MM.1S (cell line): ENCODE measurements at regions not wholly inside any gene's neighbourhood (a gene's known extent, or its start where the extent isn't known, plus 50 kb on each side); places are given as distances from the start of the nearest gene placed in this dataset.

ENCODE experiments used
- DNase-seq: peaks from one replicate; pipeline ENCODE4 v3.0.0-alpha.2; 2015
- H2AFZ ChIP-seq: fragments of 300-600 bp; sonication (generic); 2 replicates; pipeline ENCODE4 v1.6.0; 2016; ENCODE audit warnings: antibody characterized with exemption, low read length
- H3F3A ChIP-seq: fragments of 300-600 bp; sonication (generic); 2 replicates; pipeline ENCODE4 v1.6.1; 2016; ENCODE audit warnings: mild to moderate bottlenecking, antibody characterized with exemption, low read length, moderate library complexity, mixed read lengths; ENCODE audit not compliant: insufficient read depth
- H3K27ac ChIP-seq: fragments of 300-600 bp; sonication (generic); 2 replicates; pipeline ENCODE4 v1.5.1; 2016; ENCODE audit warnings: mild to moderate bottlenecking, low read length
- H3K27me3 ChIP-seq: fragments of 300-600 bp; sonication (generic); replicated peaks from 2 replicates; pipeline ENCODE4 v1.6.0; 2016; ENCODE audit warnings: low read length; ENCODE audit not compliant: insufficient read depth
- H3K36me3 ChIP-seq: fragments of 300-600 bp; sonication (generic); replicated peaks from 2 replicates; pipeline ENCODE4 v1.6.1; 2016; ENCODE audit warnings: mild to moderate bottlenecking, low read length, mixed read lengths; ENCODE audit not compliant: insufficient read depth
- H3K4me1 ChIP-seq: fragments of 300-600 bp; sonication (generic); 2 replicates; pipeline ENCODE4 v1.6.1; 2016; ENCODE audit warnings: low read length, mixed read lengths
- H3K4me2 ChIP-seq: fragments of 300-600 bp; sonication (generic); 2 replicates; pipeline ENCODE4 v1.6.0; 2016; ENCODE audit warnings: low read depth, low read length
- H3K4me3 ChIP-seq: fragments of 300-600 bp; sonication (generic); 2 replicates; pipeline ENCODE4 v1.5.1; 2016; ENCODE audit warnings: low read length, mixed read lengths
- H3K79me2 ChIP-seq: fragments of 300-600 bp; sonication (generic); 2 replicates; pipeline ENCODE4 v1.6.1; 2016; ENCODE audit warnings: mixed run types, low read length, mixed read lengths
- H3K9ac ChIP-seq: fragments of 300-600 bp; sonication (generic); 2 replicates; pipeline ENCODE4 v1.6.1; 2016; ENCODE audit warnings: low read length, mixed read lengths
- H3K9me2 ChIP-seq: fragments of 300-600 bp; sonication (generic); replicated peaks from 2 replicates; pipeline ENCODE4 v1.6.1; 2016; ENCODE audit warnings: mild to moderate bottlenecking, low read length, mixed read lengths; ENCODE audit not compliant: insufficient read depth
- H3K9me3 ChIP-seq: fragments of 300-600 bp; sonication (generic); replicated peaks from 2 replicates; pipeline ENCODE4 v1.6.1; 2016; ENCODE audit warnings: mild to moderate bottlenecking, low read length, mixed read lengths; ENCODE audit not compliant: insufficient read depth
- H4K20me1 ChIP-seq: fragments of 300-600 bp; sonication (generic); 2 replicates; pipeline ENCODE4 v1.6.1; 2016; ENCODE audit warnings: mild to moderate bottlenecking, low read length, moderate library complexity, mixed read lengths; ENCODE audit not compliant: insufficient read depth
- CTCF ChIP-seq: fragments of 300-600 bp; sonication (generic); IDR thresholded peaks from 2 replicates; pipeline ENCODE4 v1.5.1; 2016; ENCODE audit warnings: antibody characterized with exemption, low read length, mixed read lengths
- EZH2 ChIP-seq: fragments of 300-600 bp; sonication (generic); optimal IDR thresholded peaks from 2 replicates; pipeline ENCODE3; 2017; ENCODE audit warnings: low read depth, mild to moderate bottlenecking, antibody characterized with exemption, low read length, mixed read lengths
- EZH2phosphoT487 ChIP-seq: fragments of 300-600 bp; sonication (generic); IDR thresholded peaks from 2 replicates; pipeline ENCODE4 v1.6.1; 2018; ENCODE audit warnings: antibody characterized with exemption, low read length

DNA sequence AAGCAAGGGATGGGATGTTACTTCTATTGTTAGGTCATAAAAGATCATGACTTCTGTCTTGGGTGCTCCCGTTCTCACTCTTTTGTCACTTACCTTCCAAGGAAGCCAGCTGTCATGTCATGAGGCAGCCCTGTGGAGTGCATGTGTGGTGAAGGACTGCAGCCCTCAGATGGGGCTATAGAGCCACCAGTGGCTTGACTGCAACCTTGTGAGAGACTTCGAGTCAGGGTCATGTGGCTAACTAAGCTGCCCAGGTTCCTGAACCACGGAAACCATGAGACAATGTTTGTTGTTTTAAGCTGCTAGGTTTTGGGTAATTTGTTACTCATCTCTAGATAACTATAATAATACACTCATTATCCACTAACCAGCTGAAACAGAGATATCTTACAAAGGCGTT is 477.1 kb downstream of the BTBD3 start:
- H3K4me3 ChIP-seq, result no peak overlapping the region
- no peaks in the 10 kb centered on the region for H3K9me2 ChIP-seq
- no peaks in the 10 kb centered on the region for H3F3A ChIP-seq
- peaks cover 1% of the 10 kb centered on the region; the same call in 1 of the 2 replicates for H3K4me1 ChIP-seq
- no peak overlapping the region for H2AFZ ChIP-seq
- H3K9me3 ChIP-seq, result no peaks in the 10 kb centered on the region
- H4K20me1 ChIP-seq, result no peaks in the 10 kb centered on the region
- no peak overlapping the region for H3K27ac ChIP-seq
- TF ChIP-seq CTCF (peak; percentile 39), EZH2 (no peak)
- no peaks in the 10 kb centered on the region for H3K79me2 ChIP-seq
- H3K27me3 ChIP-seq, result no peaks in the 10 kb centered on the region
- no peak overlapping the region for H3K4me2 ChIP-seq
- H3K36me3 ChIP-seq, result no peaks in the 10 kb centered on the region
- H3K9ac ChIP-seq, result no peak overlapping the region
- DNase-seq, result peak; percentile 28

GRCh38 chr20:12395353-12395752 is 477.7 kb downstream of the BTBD3 start:
- H3K4me3 ChIP-seq, result no peak overlapping the region

DNA sequence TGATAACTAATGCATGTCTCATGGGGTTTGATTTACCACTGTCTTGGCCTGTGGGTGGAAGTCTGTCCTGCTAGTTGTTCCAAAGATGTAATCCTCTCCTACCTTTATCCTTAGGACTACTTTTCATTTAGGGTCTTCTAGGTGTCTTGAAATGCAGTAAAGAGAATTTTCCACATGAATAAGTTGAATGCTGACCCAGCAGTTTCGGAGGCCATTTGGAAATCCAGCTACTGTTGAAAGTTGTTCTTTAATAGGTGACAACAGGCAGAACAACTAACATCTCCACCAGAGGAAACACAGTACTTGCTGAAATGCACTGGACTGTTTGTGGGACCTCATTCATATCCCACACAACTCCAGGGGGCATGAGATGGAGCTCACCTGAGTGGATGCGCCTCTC is 478.1 kb downstream of the BTBD3 start:
- Histone ChIP-seq H2AFZ (no peak overlapping the region), H3K9me2 (no peaks in the 10 kb centered on the region), H4K20me1 (no peaks in the 10 kb centered on the region), H3K4me3 (no peak overlapping the region), H3K4me1 (no peaks in the 10 kb centered on the region), H3K27ac (no peak overlapping the region), H3K36me3 (no peaks in the 10 kb centered on the region), H3K9ac (no peak overlapping the region), H3F3A (no peaks in the 10 kb centered on the region), H3K27me3 (no peaks in the 10 kb centered on the region), H3K4me2 (no peak overlapping the region), H3K79me2 (no peaks in the 10 kb centered on the region), H3K9me3 (no peaks in the 10 kb centered on the region)
- no peak for DNase-seq
- TF ChIP-seq EZH2phosphoT487 (no peak), EZH2 (no peak), CTCF (no peak)

More at GRCh38 chr20:12395353-12395752, 477.7 kb downstream of the BTBD3 start:
- Histone ChIP-seq H3K9me2 (no peaks in the 10 kb centered on the region), H4K20me1 (no peaks in the 10 kb centered on the region), H3K4me1 (no peaks in the 10 kb centered on the region), H3F3A (no peaks in the 10 kb centered on the region), H3K27ac (no peak overlapping the region), H3K9me3 (no peaks in the 10 kb centered on the region), H2AFZ (no peak overlapping the region), H3K27me3 (no peaks in the 10 kb centered on the region), H3K4me2 (no peak overlapping the region), H3K9ac (no peak overlapping the region), H3K79me2 (no peaks in the 10 kb centered on the region), H3K36me3 (no peaks in the 10 kb centered on the region)
- no peak for DNase-seq
- TF ChIP-seq CTCF, result no peak
- no peak for TF ChIP-seq EZH2
- no peak for TF ChIP-seq EZH2phosphoT487
